ENCODE measurements at regions not wholly inside any gene's neighbourhood (a gene's known extent, or its start where the extent isn't known, plus 50 kb on each side); places are given as distances from the start of the nearest gene placed in this dataset.

DNA sequence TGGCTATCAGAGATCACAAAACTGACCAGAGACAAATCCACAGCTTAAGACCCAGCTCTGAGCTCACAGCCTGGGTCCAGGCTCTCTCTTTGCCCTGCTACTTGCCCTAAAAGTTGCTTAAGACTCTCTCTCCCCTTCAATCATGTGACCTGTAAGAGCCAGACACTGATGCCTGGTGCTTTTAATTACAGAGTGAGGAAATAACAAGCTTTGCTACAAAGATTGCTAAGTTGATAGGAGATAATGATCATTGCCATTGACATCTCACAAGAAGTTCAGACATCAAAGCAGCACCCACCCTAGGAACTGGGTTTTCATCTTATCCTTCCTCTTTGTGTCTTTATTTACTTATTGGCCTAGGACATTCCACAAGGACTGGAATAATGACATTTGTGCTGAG lies 125.9 kb upstream of the CD93 start:
- no peak for TF ChIP-seq Cebpa-rat (IDR thresholded peaks at IDR 0.05)
- H4K20me1 ChIP-seq, result no peaks in the 10 kb centered on the region
- no peaks in the 10 kb centered on the region for H3K27me3 ChIP-seq
- no peak overlapping the region for H3K9ac ChIP-seq
- no peaks in the 10 kb centered on the region for H3K36me3 ChIP-seq
- no peak overlapping the region for H3K4me3 ChIP-seq
- H3K4me2 ChIP-seq, result no peak overlapping the region
- peaks cover 6% of the 10 kb centered on the region; the same call in 1 of the 2 replicates for H3K4me1 ChIP-seq
- no peaks in the 10 kb centered on the region for H3K9me3 ChIP-seq
- H3K27ac ChIP-seq, result no peak overlapping the region

DNA sequence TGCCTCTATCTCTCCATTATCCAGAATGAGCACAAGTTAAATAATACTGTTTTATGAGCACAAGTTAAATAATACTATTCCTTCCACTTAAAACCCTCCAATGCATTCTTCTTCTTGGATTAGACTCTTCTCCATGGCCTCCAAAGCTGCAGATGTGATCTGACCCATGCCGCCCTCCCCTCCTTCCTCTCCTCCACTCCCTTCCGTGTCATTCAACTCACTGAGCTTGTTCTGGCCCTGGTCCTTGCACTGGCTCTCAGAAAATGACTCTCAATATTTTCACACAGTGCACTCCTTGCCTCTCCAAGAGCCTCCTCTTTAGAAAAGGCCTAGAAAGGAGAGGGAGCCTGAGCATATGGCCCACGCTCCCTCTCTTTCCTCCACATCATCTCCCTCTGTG lies 125.0 kb upstream of the CD93 start:
- no peak overlapping the region for H3K4me2 ChIP-seq
- H3K4me1 ChIP-seq, result peaks cover 6% of the 10 kb centered on the region; the same call in 1 of the 2 replicates
- no peak overlapping the region for H3K4me3 ChIP-seq
- H3K9ac ChIP-seq, result no peak overlapping the region
- H3K27ac ChIP-seq, result no peak overlapping the region
- H3K36me3 ChIP-seq, result no peaks in the 10 kb centered on the region
- H4K20me1 ChIP-seq, result no peaks in the 10 kb centered on the region
- no peak for TF ChIP-seq Cebpa-rat (IDR thresholded peaks at IDR 0.05)
- H3K27me3 ChIP-seq, result no peaks in the 10 kb centered on the region
- H3K9me3 ChIP-seq, result no peaks in the 10 kb centered on the region

DNA sequence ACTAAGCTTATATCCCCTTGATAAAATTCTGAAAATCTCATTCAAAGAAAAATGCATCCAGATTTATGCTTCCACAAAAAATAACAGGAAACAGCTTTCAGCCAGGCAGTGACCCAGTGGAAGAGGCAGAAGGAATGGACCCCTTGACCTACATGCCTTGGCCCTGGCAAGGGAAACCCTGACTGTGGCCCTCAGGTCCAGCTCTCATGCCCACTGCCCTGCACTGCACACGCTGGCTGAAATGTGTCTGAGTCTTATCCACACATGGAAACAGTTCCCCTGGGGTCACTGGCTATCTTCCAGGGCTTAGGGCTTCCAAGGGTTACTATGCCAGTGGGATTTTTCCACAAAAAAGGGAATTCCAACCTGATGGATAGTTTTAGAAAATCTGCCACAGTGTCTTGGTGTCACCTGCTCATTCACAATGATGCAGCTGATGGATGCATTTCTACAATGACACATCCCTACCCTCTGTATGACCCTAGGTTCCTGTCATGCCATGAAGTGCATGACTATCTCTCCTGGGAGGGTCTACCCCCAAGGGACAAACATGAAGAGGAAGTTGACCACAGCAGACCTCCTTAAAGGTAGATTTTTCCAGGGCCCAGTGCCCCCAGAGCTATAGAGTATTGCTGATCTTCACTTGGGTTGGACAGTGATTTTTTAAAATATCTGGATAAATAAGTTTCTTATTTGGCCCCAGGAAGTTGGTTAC lies 121.9 kb upstream of the CD93 start:
- Histone ChIP-seq H3K9me3 (no peaks in the 10 kb centered on the region), H3K4me3 (no peak overlapping the region), H4K20me1 (no peaks in the 10 kb centered on the region), H3K4me1 (peaks cover 15% of the 10 kb centered on the region; the same call in 1 of the 2 replicates), H3K27ac (no peak overlapping the region), H3K4me2 (no peak overlapping the region), H3K36me3 (no peaks in the 10 kb centered on the region), H3K27me3 (no peaks in the 10 kb centered on the region), H3K9ac (no peak overlapping the region)
- no peak for TF ChIP-seq Cebpa-rat (IDR thresholded peaks at IDR 0.05)

DNA sequence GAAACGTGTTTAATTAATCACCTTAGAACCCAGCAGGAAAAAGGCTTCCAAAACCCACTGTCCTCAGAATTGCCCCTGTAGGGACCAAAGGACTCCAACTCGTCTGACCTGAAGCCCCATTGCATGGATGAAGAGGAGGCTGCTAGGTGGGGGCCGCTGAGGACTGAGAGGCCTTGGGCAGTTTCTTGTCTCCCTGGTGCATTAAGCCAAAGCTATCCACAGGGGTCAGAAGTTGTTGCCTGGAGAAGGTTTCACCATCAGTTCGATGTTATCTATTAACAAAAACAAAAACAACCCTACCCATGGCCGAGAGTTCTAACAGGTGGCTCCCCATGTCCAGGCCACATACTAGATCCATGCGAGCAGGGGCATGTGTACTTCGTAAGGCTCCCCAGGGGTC lies 120.9 kb upstream of the CD93 start:
- no peak overlapping the region for H3K9ac ChIP-seq
- no peak overlapping the region for H3K4me2 ChIP-seq
- H3K27ac ChIP-seq, result no peak overlapping the region
- no peaks in the 10 kb centered on the region for H3K27me3 ChIP-seq
- no peaks in the 10 kb centered on the region for H3K36me3 ChIP-seq
- peaks cover 15% of the 10 kb centered on the region; the same call in 1 of the 2 replicates for H3K4me1 ChIP-seq
- no peak overlapping the region for H3K4me3 ChIP-seq
- no peaks in the 10 kb centered on the region for H4K20me1 ChIP-seq
- no peaks in the 10 kb centered on the region for H3K9me3 ChIP-seq
- no peak for TF ChIP-seq Cebpa-rat (IDR thresholded peaks at IDR 0.05)

DNA sequence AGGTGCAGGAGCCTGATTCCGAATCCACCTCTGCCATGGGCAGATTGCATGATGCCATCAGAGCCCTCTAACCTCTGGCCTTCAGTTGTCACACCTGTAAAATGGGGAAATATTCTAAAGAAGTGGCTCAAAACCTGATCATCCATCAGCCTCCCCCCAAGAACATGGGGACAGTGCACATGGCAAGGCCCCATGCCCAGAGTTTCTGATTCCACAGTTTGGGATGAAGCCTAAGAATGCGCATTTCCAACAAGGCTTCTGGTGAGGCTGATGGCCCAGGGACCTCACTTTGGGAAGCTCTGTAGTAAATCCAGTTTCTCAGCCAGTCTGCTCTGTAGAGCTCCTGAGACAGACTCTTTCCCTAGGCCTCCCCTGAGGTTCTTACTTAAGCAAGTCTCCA lies 119.9 kb upstream of the CD93 start:
- no peaks in the 10 kb centered on the region for H3K27me3 ChIP-seq
- no peaks in the 10 kb centered on the region for H4K20me1 ChIP-seq
- H3K4me3 ChIP-seq, result no peak overlapping the region
- H3K36me3 ChIP-seq, result no peaks in the 10 kb centered on the region
- no peak for TF ChIP-seq Cebpa-rat (IDR thresholded peaks at IDR 0.05)
- no peak overlapping the region for H3K27ac ChIP-seq
- H3K4me2 ChIP-seq, result 0 out of 2 replicates have a peak overlapping the region, but pooled peaks have one; percentile 8
- H3K4me1 ChIP-seq, result peaks cover 15% of the 10 kb centered on the region; the same call in 1 of the 2 replicates
- no peak overlapping the region for H3K9ac ChIP-seq
- no peaks in the 10 kb centered on the region for H3K9me3 ChIP-seq

DNA sequence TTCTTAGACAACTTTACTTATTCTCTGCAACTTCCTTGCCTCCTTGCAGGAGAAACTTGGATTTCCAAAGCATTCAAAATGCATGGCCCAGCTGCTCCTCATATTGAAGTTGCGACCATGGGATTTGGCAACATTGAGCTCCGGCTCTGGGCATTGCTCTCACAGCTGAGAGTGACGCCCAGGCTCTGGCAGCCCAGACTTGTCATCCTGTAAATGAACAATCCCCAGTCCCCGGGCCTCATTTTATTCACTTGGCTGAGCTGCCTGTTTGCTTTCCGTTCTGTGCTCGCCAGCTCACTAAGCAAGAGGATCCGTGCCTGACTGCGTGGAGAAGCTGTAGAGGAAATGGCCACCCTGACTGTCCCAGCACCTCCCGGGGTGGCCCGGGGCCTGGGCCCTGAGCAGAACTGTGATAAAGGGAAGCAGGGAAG lies 119.5 kb upstream of the CD93 start:
- no peak overlapping the region for H3K27ac ChIP-seq
- H3K4me2 ChIP-seq, result 0 out of 2 replicates have a peak overlapping the region, but pooled peaks have one; percentile 8
- no peaks in the 10 kb centered on the region for H3K9me3 ChIP-seq
- H3K9ac ChIP-seq, result no peak overlapping the region
- no peaks in the 10 kb centered on the region for H4K20me1 ChIP-seq
- H3K27me3 ChIP-seq, result no peaks in the 10 kb centered on the region
- TF ChIP-seq Cebpa-rat (IDR thresholded peaks at IDR 0.05), result no peak
- peaks cover 15% of the 10 kb centered on the region; the same call in 1 of the 2 replicates for H3K4me1 ChIP-seq
- H3K36me3 ChIP-seq, result no peaks in the 10 kb centered on the region
- H3K4me3 ChIP-seq, result no peak overlapping the region

DNA sequence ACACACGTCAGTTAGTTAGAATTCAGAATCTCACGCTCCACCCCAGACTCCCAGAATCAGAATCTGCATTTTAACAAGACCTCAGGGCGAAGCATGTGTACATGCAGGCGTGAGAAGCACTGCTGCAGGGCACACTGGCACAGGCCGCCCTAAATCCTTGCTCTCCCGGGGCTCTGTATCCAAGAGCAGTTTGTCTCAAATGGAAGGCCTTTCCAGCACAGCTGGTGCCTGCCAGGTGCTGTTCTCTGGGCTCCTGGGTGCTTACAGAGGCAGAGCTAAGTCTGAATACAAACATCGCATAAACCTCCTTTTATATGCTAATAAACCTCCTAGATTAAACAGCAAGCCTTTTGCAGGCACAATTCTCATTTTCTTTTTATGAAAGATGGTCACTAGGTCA lies 119.1 kb upstream of the CD93 start:
- H3K9ac ChIP-seq, result no peak overlapping the region
- no peak overlapping the region for H3K4me3 ChIP-seq
- H3K4me2 ChIP-seq, result no peak overlapping the region
- no peaks in the 10 kb centered on the region for H4K20me1 ChIP-seq
- H3K36me3 ChIP-seq, result no peaks in the 10 kb centered on the region
- no peaks in the 10 kb centered on the region for H3K9me3 ChIP-seq
- H3K27me3 ChIP-seq, result no peaks in the 10 kb centered on the region
- peaks cover 15% of the 10 kb centered on the region; the same call in 1 of the 2 replicates for H3K4me1 ChIP-seq
- no peak overlapping the region for H3K27ac ChIP-seq
- TF ChIP-seq Cebpa-rat (IDR thresholded peaks at IDR 0.05), result no peak

DNA sequence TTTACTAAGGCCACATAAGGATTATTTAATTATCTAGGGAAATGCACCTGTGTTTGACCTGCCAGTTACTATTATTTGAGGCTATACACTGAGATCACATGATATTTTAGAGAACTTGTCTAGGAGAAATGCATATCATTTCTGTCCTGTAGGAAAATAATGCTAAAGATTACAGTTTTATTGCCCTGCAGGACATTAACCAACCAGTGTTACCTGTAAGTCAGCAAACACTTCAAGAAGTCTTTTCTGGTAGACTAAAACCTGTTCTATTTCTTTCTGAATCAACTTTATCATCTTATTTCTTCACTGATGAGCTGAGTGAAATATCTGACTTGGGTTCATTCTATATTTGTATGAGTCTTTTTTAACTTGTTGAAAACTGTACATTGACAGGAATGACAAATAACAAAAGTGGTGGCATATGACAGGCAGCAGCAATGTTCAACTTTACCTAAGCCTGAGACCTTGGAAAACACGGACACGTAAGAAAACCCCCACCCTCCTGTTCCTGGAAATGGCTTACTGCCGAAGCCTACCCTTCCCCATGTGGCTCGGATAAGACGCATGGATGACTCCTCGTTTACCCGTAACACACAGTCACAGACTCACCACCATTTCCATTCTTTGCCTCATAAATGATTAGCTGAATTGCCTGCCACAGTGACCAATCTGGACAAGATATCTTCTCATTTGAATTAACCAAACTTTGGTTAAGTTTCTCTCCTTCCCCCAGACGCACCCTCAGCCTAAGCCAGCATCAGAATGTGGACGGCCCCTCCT lies 118.0 kb upstream of the CD93 start:
- Histone ChIP-seq H3K4me3 (no peak overlapping the region), H3K36me3 (no peaks in the 10 kb centered on the region), H3K4me1 (peaks cover 15% of the 10 kb centered on the region; the same call in 1 of the 2 replicates), H3K9ac (no peak overlapping the region), H3K4me2 (no peak overlapping the region), H3K27me3 (no peaks in the 10 kb centered on the region), H3K27ac (no peak overlapping the region), H4K20me1 (no peaks in the 10 kb centered on the region), H3K9me3 (no peaks in the 10 kb centered on the region)
- no peak for TF ChIP-seq Cebpa-rat (IDR thresholded peaks at IDR 0.05)

DNA sequence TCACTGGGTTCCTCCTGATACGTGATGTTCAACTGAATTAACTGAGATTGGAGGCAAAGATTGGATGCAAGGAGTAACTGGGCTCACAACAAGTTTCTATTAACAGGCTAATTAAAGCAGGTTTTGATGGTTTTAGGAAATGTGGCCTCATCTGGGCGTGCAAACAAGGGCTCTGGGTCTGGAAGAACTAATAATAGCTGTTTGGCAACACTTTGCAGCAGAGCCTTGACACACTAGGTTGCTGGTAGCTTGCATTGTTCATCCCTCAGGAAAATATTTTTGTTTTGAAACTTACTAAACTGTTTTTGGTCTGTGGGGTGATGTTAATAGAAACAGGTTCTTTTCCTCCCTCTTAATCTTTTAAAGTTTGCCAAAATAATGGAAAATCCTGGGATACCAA lies 117.2 kb upstream of the CD93 start:
- Histone ChIP-seq H3K9ac (no peak overlapping the region), H4K20me1 (no peaks in the 10 kb centered on the region), H3K4me2 (no peak overlapping the region), H3K36me3 (no peaks in the 10 kb centered on the region), H3K27ac (no peak overlapping the region), H3K4me1 (peaks cover 14% of the 10 kb centered on the region; the same call in 1 of the 2 replicates), H3K4me3 (no peak overlapping the region), H3K9me3 (no peaks in the 10 kb centered on the region), H3K27me3 (no peaks in the 10 kb centered on the region)
- no peak for TF ChIP-seq Cebpa-rat (IDR thresholded peaks at IDR 0.05)

DNA sequence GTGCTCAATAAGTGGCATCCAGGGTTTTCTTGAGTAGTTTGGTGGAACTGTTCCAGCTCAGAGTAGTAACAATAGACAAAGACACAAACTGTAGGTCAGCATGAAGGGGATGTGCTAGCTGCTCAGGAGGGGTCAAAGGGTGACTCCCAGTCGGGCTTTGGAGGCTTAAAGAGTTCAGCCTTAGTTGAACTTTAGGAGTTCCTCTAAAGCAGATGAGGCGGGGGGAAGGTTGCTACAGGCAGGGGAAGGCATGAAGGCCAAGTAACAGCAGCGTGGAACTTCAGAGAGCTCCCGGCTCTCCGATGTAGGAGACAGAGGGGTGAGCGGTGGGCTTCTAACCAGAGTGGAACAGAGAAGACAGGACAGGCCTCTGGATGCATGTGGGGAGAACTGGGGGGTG lies 115.5 kb upstream of the CD93 start:
- H3K9ac ChIP-seq, result no peak overlapping the region
- H3K36me3 ChIP-seq, result no peaks in the 10 kb centered on the region
- peaks cover 9% of the 10 kb centered on the region; the same call in 1 of the 2 replicates for H3K4me1 ChIP-seq
- TF ChIP-seq Cebpa-rat (IDR thresholded peaks at IDR 0.05), result no peak
- H3K4me2 ChIP-seq, result no peak overlapping the region
- no peaks in the 10 kb centered on the region for H3K27me3 ChIP-seq
- no peaks in the 10 kb centered on the region for H4K20me1 ChIP-seq
- no peak overlapping the region for H3K27ac ChIP-seq
- H3K9me3 ChIP-seq, result peaks cover 3% of the 10 kb centered on the region; the same call in 1 of the 2 replicates
- H3K4me3 ChIP-seq, result no peak overlapping the region

Measured in BLaER1 (cell line).